ENCODE measurements at regions not wholly inside any gene's neighbourhood (a gene's known extent, or its start where the extent isn't known, plus 50 kb on each side); places are given as distances from the start of the nearest gene placed in this dataset.

- H3K27ac ChIP-seq (ENCODE audit: control insufficient read depth, insufficient read depth, low read length): no peak overlapping the region
- no peak overlapping the region for H3K4me3 ChIP-seq (ENCODE audit: control insufficient read depth in 2 of 3, extremely low read depth in 1 of 3, insufficient read depth in 2 of 3, low read depth in 1 of 3, low read length in 3 of 3)
- TF ChIP-seq CTCF (optimal IDR thresholded peaks at IDR 0.05 in 1 of 3, IDR thresholded peaks at IDR 0.05 in 1 of 3, conservative IDR thresholded peaks at IDR 0.05 in 1 of 3; ENCODE audit: extremely low read depth in 1 of 3, insufficient read depth in 2 of 3, low read length in 3 of 3): no peak
- TF ChIP-seq EZH2 (IDR thresholded peaks at IDR 0.05; ENCODE audit: low read length): no peak
- no peak overlapping the region for H3K9ac ChIP-seq (ENCODE audit: control insufficient read depth, extremely low read depth, insufficient read depth, low read length)
- no peak for DNase-seq (ENCODE audit: low read depth, low spot score)
- dilution Hi-C loops (cut with MboI; ENCODE audit: extremely low pct_ligation_motif_present, low sequenced_read_pairs): no loop called here
- no peaks in the 10 kb centered on the region for H4K20me1 ChIP-seq (ENCODE audit: control insufficient read depth, extremely low read depth, insufficient read depth, low read length)
- H3K9me3 ChIP-seq (ENCODE audit: control insufficient read depth, low read depth, low read length): no peaks in the 10 kb centered on the region
- H3K9me1 ChIP-seq (ENCODE audit: control insufficient read depth, extremely low read depth, insufficient read depth, low read length): no peaks in the 10 kb centered on the region
- no peak overlapping the region for H3K4me2 ChIP-seq (ENCODE audit: control insufficient read depth, extremely low read depth, insufficient read depth, low read depth, low read length)
- no peak overlapping the region for H2AFZ ChIP-seq (ENCODE audit: control insufficient read depth, low read length)
- FAIRE-seq: no peak
- no peaks in the 10 kb centered on the region for H3K4me1 ChIP-seq (ENCODE audit: control insufficient read depth, extremely low read depth, insufficient read depth, low read length)
- no peaks in the 10 kb centered on the region for H3K36me3 ChIP-seq (ENCODE audit: control insufficient read depth in 2 of 2, extremely low read depth in 1 of 2, insufficient read depth in 2 of 2, low read length in 2 of 2)
- H3K79me2 ChIP-seq (ENCODE audit: control insufficient read depth, insufficient read depth, low read length): no peaks in the 10 kb centered on the region
- H3K27me3 ChIP-seq (ENCODE audit: control insufficient read depth, extremely low read depth, insufficient read depth, low read length): no peaks in the 10 kb centered on the region
These were observed 257.5 kb upstream of the SLC7A11 start for GRCh38 chr4:138499627-138500026.

GRCh38 chr4:138494931-138495330 lies 252.8 kb upstream of the SLC7A11 start:
- no peaks in the 10 kb centered on the region for H3K9me1 ChIP-seq (ENCODE audit: control insufficient read depth, extremely low read depth, insufficient read depth, low read length)
- no peaks in the 10 kb centered on the region for H4K20me1 ChIP-seq (ENCODE audit: control insufficient read depth, extremely low read depth, insufficient read depth, low read length)
- dilution Hi-C loops (cut with MboI; ENCODE audit: extremely low pct_ligation_motif_present, low sequenced_read_pairs): no loop called here
- no peaks in the 10 kb centered on the region for H3K9me3 ChIP-seq (ENCODE audit: control insufficient read depth, low read depth, low read length)
- TF ChIP-seq CTCF (optimal IDR thresholded peaks at IDR 0.05 in 1 of 3, IDR thresholded peaks at IDR 0.05 in 1 of 3, conservative IDR thresholded peaks at IDR 0.05 in 1 of 3; ENCODE audit: extremely low read depth in 1 of 3, insufficient read depth in 2 of 3, low read length in 3 of 3): peak in 2 of 3 experiments; percentile 27 to 33
- TF ChIP-seq EZH2 (IDR thresholded peaks at IDR 0.05; ENCODE audit: low read length): no peak
- FAIRE-seq (no peak), DNase-seq (ENCODE audit: low read depth, low spot score) (no peak)
- no peak overlapping the region for H3K9ac ChIP-seq (ENCODE audit: control insufficient read depth, extremely low read depth, insufficient read depth, low read length)
- H3K27me3 ChIP-seq (ENCODE audit: control insufficient read depth, extremely low read depth, insufficient read depth, low read length): no peaks in the 10 kb centered on the region
- H3K79me2 ChIP-seq (ENCODE audit: control insufficient read depth, insufficient read depth, low read length): no peaks in the 10 kb centered on the region
- H3K4me1 ChIP-seq (ENCODE audit: control insufficient read depth, extremely low read depth, insufficient read depth, low read length): no peaks in the 10 kb centered on the region
- H3K27ac ChIP-seq (ENCODE audit: control insufficient read depth, insufficient read depth, low read length): no peak overlapping the region
- no peak overlapping the region for H3K4me3 ChIP-seq (ENCODE audit: control insufficient read depth in 2 of 3, extremely low read depth in 1 of 3, insufficient read depth in 2 of 3, low read depth in 1 of 3, low read length in 3 of 3)
- no peak overlapping the region for H2AFZ ChIP-seq (ENCODE audit: control insufficient read depth, low read length)
- no peak overlapping the region for H3K4me2 ChIP-seq (ENCODE audit: control insufficient read depth, extremely low read depth, insufficient read depth, low read depth, low read length)
- H3K36me3 ChIP-seq (ENCODE audit: control insufficient read depth in 2 of 2, extremely low read depth in 1 of 2, insufficient read depth in 2 of 2, low read length in 2 of 2): no peaks in the 10 kb centered on the region
